HEK293T (cell line): ENCODE measurements at regions not wholly inside any gene's neighbourhood (a gene's known extent, or its start where the extent isn't known, plus 50 kb on each side); places are given as distances from the start of the nearest gene placed in this dataset.

Experiments
- ARNT ChIP-seq: fragments of 450-650 bp; IDR thresholded peaks from 2 replicates; pipeline ENCODE4 v1.6.1; 2017; ENCODE audit warnings: mild to moderate bottlenecking
- BHLHE40 ChIP-seq: fragments of 450-650 bp; IDR thresholded peaks from 2 replicates; pipeline ENCODE4 v1.6.1; 2016; ENCODE audit warnings: mild to moderate bottlenecking, moderate library complexity, borderline replicate concordance
- CTBP1 ChIP-seq: fragments of 450-650 bp; IDR thresholded peaks from 2 replicates; pipeline ENCODE4 v1.6.1; 2016; ENCODE audit warnings: borderline replicate concordance
- ELF4 ChIP-seq: fragments of 450-650 bp; IDR thresholded peaks from 2 replicates; pipeline ENCODE4 v1.6.1; 2017; ENCODE audit warnings: antibody characterized with exemption
- FOXA1 ChIP-seq: fragments of 450-650 bp; IDR thresholded peaks from 2 replicates; pipeline ENCODE4 v1.6.1; 2016; ENCODE audit warnings: mild to moderate bottlenecking
- FOXK2 ChIP-seq: fragments of 450-650 bp; IDR thresholded peaks from 2 replicates; pipeline ENCODE4 v1.6.1; 2016; ENCODE audit warnings: mild to moderate bottlenecking
- NFRKB ChIP-seq: fragments of 450-650 bp; IDR thresholded peaks from 2 replicates; pipeline ENCODE4 v1.6.1; 2016; ENCODE audit warnings: mild to moderate bottlenecking, moderate library complexity
- SP1 ChIP-seq: fragments of 450-650 bp; IDR thresholded peaks from 2 replicates; pipeline ENCODE4 v1.6.1; 2017
- SUZ12 ChIP-seq: fragments of 450-650 bp; IDR thresholded peaks from 2 replicates; pipeline ENCODE4 v1.6.1; 2016; ENCODE audit warnings: mild to moderate bottlenecking
- ZNF384 ChIP-seq: fragments of 450-650 bp; IDR thresholded peaks from 2 replicates; pipeline ENCODE4 v1.6.1; 2016

GRCh38 chr4:126124818-126125217 is 810.1 kb downstream of the FAT4 start:
- no peak for TF ChIP-seq BHLHE40
- TF ChIP-seq FOXA1 = no peak
- no peak for TF ChIP-seq SP1
- TF ChIP-seq ARNT = no peak
- no peak for TF ChIP-seq NFRKB
- no peak for TF ChIP-seq CTBP1
- no peak for TF ChIP-seq ELF4
- no peak for TF ChIP-seq FOXK2
- TF ChIP-seq ZNF384 = no peak
- no peak for TF ChIP-seq SUZ12
